ENCODE measurements at regions not wholly inside any gene's neighbourhood (a gene's known extent, or its start where the extent isn't known, plus 50 kb on each side); places are given as distances from the start of the nearest gene placed in this dataset.

DNA sequence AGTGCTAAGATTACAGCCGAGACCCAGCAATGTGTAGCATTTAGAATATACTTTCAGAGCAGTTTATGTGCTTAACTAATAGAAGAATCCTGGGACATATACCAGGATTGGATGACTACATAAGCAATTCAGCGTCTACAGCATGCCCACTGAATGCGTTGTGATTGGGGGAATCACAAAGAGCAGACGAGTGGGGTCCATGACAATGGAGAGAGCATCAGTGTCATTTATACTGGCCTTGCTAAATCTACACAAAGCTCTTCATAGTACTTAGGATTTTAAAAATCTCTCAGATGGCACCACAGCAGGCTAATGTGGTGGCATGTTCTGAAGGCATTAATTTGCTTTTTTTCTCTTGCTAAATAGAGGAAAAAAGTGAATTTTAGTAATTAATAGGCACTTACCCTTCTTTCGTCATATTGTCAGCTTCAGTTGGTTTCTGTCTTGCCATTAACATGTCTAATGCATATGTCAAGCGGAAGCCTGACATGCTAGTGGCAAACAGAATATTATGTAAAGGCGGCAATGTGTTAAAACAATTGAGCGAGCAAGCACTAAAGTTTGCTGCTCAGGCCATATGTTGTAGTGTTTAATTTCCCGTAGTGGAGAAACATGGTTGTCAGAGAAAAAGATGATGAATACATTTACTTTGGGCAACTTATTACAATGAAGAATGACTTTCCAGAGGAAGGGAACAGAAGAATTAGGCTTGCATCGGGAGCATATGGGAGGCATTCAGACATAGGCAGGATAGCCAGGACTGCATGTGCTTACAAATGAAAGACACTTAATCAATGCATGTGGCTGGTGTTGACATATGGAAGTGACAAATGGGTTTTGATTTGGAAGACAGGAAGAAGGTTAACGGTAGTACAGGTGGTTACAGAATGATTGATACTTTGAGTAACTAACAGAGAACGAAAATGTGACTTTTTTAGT, 145.2 kb downstream of the ICOS start:
- TF ChIP-seq EZH2 (IDR thresholded peaks at IDR 0.05; ENCODE audit: low read length, missing control alignments), result no peak
- TF ChIP-seq, protein P1, sequence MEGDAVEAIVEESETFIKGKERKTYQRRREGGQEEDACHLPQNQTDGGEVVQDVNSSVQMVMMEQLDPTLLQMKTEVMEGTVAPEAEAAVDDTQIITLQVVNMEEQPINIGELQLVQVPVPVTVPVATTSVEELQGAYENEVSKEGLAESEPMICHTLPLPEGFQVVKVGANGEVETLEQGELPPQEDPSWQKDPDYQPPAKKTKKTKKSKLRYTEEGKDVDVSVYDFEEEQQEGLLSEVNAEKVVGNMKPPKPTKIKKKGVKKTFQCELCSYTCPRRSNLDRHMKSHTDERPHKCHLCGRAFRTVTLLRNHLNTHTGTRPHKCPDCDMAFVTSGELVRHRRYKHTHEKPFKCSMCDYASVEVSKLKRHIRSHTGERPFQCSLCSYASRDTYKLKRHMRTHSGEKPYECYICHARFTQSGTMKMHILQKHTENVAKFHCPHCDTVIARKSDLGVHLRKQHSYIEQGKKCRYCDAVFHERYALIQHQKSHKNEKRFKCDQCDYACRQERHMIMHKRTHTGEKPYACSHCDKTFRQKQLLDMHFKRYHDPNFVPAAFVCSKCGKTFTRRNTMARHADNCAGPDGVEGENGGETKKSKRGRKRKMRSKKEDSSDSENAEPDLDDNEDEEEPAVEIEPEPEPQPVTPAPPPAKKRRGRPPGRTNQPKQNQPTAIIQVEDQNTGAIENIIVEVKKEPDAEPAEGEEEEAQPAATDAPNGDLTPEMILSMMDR (conservative IDR thresholded peaks at IDR 0.05 in 1 of 2, IDR thresholded peaks at IDR 0.05 in 1 of 2; ENCODE audit: low read depth in 1 of 2, low read length in 2 of 2), result no peak
